Smooth muscle cell (in vitro differentiated cells): ENCODE measurements at regions not wholly inside any gene's neighbourhood (a gene's known extent, or its start where the extent isn't known, plus 50 kb on each side); places are given as distances from the start of the nearest gene placed in this dataset.
A peak's percentile ranks its signal among the peaks of the same experiment; 100 is the strongest.

Source experiments
- DNase-seq: peaks from one replicate; lab custom pipeline; 2025; ENCODE audit not compliant: unreplicated experiment; lab: John Stamatoyannopoulos, UW
- H2AFZ ChIP-seq: fragments of 200-600 bp; sonication (generic); 2 replicates; pipeline ENCODE4 v1.6.0; 2016; ENCODE audit warnings: antibody characterized with exemption, low read depth, mild to moderate bottlenecking
- H3F3A ChIP-seq: fragments of 200-600 bp; sonication (generic); 2 replicates; pipeline ENCODE4 v1.6.0; 2017; ENCODE audit warnings: antibody characterized with exemption, low read depth
- H3K27ac ChIP-seq: fragments of 200-600 bp; sonication (generic); 2 replicates; pipeline ENCODE4 v1.5.1; 2016; ENCODE audit warnings: low read depth, mild to moderate bottlenecking
- H3K27me3 ChIP-seq: fragments of 200-600 bp; sonication (generic); 2 replicates; pipeline ENCODE4 v1.6.1; 2016; ENCODE audit warnings: low read depth, mild to moderate bottlenecking
- H3K36me3 ChIP-seq: fragments of 200-600 bp; sonication (generic); 2 replicates; pipeline ENCODE4 v1.5.1; 2016; ENCODE audit warnings: low read depth
- H3K4me1 ChIP-seq: fragments of 200-600 bp; sonication (generic); 2 replicates; pipeline ENCODE4 v1.5.1; 2016; ENCODE audit warnings: low read depth
- H3K4me2 ChIP-seq: fragments of 200-600 bp; sonication (generic); 2 replicates; pipeline ENCODE4 v1.6.0; 2016; ENCODE audit warnings: mild to moderate bottlenecking
- H3K4me3 ChIP-seq: fragments of 200-600 bp; sonication (generic); 2 replicates; pipeline ENCODE4 v1.5.1; 2016; ENCODE audit warnings: mild to moderate bottlenecking
- H3K79me2 ChIP-seq: fragments of 200-600 bp; sonication (generic); 2 replicates; pipeline ENCODE4 v1.6.0; 2016; ENCODE audit warnings: low read depth, mild to moderate bottlenecking
- H3K9ac ChIP-seq: fragments of 200-600 bp; sonication (generic); 2 replicates; pipeline ENCODE4 v1.6.0; 2016; ENCODE audit warnings: low read depth
- H3K9me3 ChIP-seq: fragments of 200-600 bp; sonication (generic); replicated peaks from 2 replicates; pipeline ENCODE4 v1.5.1; 2016; ENCODE audit warnings: low read depth
- H4K20me1 ChIP-seq: fragments of 200-600 bp; sonication (generic); 2 replicates; pipeline ENCODE4 v1.6.0; 2016; ENCODE audit warnings: low read depth
- WGBS: methylation state at CpG from one replicate; pipeline ENCODE4 v1.1.7; 2016; ENCODE audit warnings: low lambda C conversion rate; 5-methylcytosine and 5-hydroxymethylcytosine counted together
- TF ChIP-seq, protein P1 (sequence below): fragments of 200-600 bp; sonication (generic); IDR thresholded peaks from 2 replicates; pipeline ENCODE4 v1.5.1; 2017; ENCODE audit warnings: borderline replicate concordance, mild to moderate bottlenecking, antibody characterized with exemption; ENCODE audit not compliant: insufficient read depth, poor library complexity, severe bottlenecking

DNA sequence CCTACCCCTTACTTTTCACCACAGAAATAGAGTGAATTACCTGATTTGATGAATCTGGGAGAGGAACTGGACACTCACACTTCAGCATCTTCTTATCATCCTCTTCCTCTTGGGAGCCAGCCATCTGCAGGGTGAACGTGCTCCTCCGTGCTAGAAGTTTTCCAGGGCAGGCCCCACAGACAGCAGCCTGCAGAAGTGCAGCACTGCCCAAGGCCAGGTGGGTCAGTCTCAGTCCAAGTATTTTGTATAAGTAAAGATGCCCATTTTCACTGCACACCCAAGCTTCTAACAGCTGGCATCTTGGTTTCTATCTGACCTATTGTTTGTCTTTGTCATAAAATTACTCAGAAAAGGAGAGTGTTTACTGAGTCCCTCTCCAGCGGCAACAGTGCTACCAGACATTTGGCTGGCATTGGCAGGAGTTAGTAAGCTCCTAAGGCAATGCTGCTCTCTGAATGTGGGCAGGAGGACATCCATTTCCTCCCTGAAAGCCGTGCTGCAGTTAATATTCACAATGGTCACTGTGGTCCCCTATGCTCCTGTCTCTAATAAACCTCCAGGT, 222.6 kb upstream of the CTAGE1 start:
- Histone ChIP-seq H3K4me2 (no peak overlapping the region), H2AFZ (no peak overlapping the region), H3K36me3 (no peaks in the 10 kb centered on the region), H3K4me1 (no peaks in the 10 kb centered on the region), H3F3A (no peaks in the 10 kb centered on the region), H3K27ac (no peak overlapping the region), H3K9me3 (peaks cover 6% of the 10 kb centered on the region), H3K79me2 (no peaks in the 10 kb centered on the region), H3K4me3 (no peak overlapping the region), H3K9ac (no peak overlapping the region), H4K20me1 (no peaks in the 10 kb centered on the region), H3K27me3 (no peaks in the 10 kb centered on the region)
- TF ChIP-seq, protein P1, sequence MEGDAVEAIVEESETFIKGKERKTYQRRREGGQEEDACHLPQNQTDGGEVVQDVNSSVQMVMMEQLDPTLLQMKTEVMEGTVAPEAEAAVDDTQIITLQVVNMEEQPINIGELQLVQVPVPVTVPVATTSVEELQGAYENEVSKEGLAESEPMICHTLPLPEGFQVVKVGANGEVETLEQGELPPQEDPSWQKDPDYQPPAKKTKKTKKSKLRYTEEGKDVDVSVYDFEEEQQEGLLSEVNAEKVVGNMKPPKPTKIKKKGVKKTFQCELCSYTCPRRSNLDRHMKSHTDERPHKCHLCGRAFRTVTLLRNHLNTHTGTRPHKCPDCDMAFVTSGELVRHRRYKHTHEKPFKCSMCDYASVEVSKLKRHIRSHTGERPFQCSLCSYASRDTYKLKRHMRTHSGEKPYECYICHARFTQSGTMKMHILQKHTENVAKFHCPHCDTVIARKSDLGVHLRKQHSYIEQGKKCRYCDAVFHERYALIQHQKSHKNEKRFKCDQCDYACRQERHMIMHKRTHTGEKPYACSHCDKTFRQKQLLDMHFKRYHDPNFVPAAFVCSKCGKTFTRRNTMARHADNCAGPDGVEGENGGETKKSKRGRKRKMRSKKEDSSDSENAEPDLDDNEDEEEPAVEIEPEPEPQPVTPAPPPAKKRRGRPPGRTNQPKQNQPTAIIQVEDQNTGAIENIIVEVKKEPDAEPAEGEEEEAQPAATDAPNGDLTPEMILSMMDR = no peak
- no peak for DNase-seq
- 91% methylated on average over 4 of the region's 4 CpGs for WGBS

DNA sequence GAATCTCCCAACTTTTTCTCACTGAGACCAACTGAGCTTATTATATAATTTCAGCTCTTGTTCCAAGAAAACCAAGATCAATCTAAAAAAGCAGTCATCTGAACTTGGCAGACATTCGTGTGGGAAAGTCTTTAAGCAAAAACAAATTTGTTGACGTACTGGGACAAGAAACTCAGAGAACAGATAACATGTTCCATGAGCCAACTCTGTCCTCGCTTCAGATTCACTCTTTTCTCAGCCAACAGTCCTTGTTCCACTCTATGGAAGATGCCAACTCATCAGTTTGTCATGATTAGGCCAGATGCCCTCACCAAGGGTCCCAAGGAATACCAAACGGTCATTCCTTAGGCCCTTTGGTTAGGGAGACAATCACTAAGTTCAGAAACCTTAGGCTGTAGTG, 224.2 kb upstream of the CTAGE1 start:
- Histone ChIP-seq H3K27me3 (no peaks in the 10 kb centered on the region), H3K9me3 (peaks cover 2% of the 10 kb centered on the region), H3F3A (no peaks in the 10 kb centered on the region), H3K36me3 (no peaks in the 10 kb centered on the region), H3K9ac (no peak overlapping the region), H3K27ac (no peak overlapping the region), H2AFZ (no peak overlapping the region), H3K79me2 (no peaks in the 10 kb centered on the region), H3K4me2 (no peak overlapping the region), H4K20me1 (no peaks in the 10 kb centered on the region), H3K4me3 (no peak overlapping the region), H3K4me1 (no peaks in the 10 kb centered on the region)
- no peak for DNase-seq
- TF ChIP-seq, protein P1 = no peak
- 90% methylated on average over 4 of the region's 4 CpGs for WGBS

DNA sequence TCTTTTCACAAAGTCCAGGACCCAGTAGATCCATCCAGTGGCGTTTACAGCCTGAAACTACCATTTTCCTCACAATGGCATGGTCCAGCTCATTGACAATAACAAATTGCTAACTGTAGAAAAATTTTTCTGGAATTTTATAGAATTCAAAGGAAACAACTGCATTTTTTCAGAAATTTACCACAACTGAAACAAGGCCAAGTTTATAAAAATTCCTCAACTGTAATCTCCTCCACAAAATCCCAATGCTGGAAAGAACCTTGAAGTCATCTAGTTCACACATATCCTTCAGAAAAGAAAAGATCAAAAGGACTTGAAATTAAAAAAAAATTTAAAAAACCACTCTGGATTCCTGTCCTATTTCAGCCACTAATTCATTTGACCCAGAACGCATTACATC, 226.0 kb upstream of the CTAGE1 start:
- Histone ChIP-seq H3F3A (no peaks in the 10 kb centered on the region), H3K4me1 (no peaks in the 10 kb centered on the region), H4K20me1 (no peaks in the 10 kb centered on the region), H3K36me3 (no peaks in the 10 kb centered on the region), H3K27ac (peak overlapping the region; percentile 26), H3K9ac (no peak overlapping the region), H3K4me2 (no peak overlapping the region), H3K9me3 (no peaks in the 10 kb centered on the region), H3K79me2 (no peaks in the 10 kb centered on the region), H3K4me3 (no peak overlapping the region), H2AFZ (no peak overlapping the region), H3K27me3 (no peaks in the 10 kb centered on the region)
- 76% methylated on average over 2 of the region's 2 CpGs for WGBS
- DNase-seq = no peak
- TF ChIP-seq, protein P1 = no peak

DNA sequence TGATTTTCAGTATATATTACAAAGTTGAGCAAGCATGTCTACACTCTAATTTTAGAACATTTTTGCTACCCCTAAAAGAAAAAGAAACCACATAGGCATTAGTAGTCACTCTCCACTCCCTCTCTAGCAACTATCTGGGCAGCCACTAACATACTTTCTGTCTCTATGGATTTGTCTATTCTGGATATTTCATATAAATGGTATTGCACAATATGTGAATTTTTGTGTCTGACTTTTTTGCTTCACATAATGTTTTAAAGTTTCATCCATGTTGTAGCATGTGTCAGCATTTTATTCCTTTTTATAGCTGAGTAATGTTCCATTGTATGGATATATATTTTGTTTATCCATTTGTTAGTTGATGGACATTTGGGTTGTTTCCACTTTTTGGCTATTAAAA, 232.5 kb upstream of the CTAGE1 start:
- no peaks in the 10 kb centered on the region for H3K79me2 ChIP-seq
- DNase-seq = no peak
- no peak overlapping the region for H3K27ac ChIP-seq
- no peaks in the 10 kb centered on the region for H3K27me3 ChIP-seq
- H3K4me3 ChIP-seq = no peak overlapping the region
- H3K9me3 ChIP-seq = no peaks in the 10 kb centered on the region
- H2AFZ ChIP-seq = no peak overlapping the region
- H3K36me3 ChIP-seq = no peaks in the 10 kb centered on the region
- no peaks in the 10 kb centered on the region for H3K4me1 ChIP-seq
- no peak overlapping the region for H3K4me2 ChIP-seq
- no peaks in the 10 kb centered on the region for H4K20me1 ChIP-seq
- H3F3A ChIP-seq = no peaks in the 10 kb centered on the region
- no peak overlapping the region for H3K9ac ChIP-seq
- TF ChIP-seq, protein P1 = no peak
